Mesenchymal stem cell (in vitro differentiated cells and primary cell): ENCODE measurements at regions not wholly inside any gene's neighbourhood (a gene's known extent, or its start where the extent isn't known, plus 50 kb on each side); places are given as distances from the start of the nearest gene placed in this dataset.

Experiments
- DNase-seq: peaks from one replicate; pipeline ENCODE4 v3.0.0-alpha.2; 2013
- H2AFZ ChIP-seq: one replicate; pipeline ENCODE4 v1.6.1; 2013; ENCODE audit warnings: low read depth, mild to moderate bottlenecking, control low read depth, inconsistent platforms, low read length, moderate library complexity
- H2AK5ac ChIP-seq: 2 replicates; pipeline ENCODE4 v1.6.1; 2013; ENCODE audit warnings: low read length, moderate library complexity, mild to moderate bottlenecking, inconsistent platforms; ENCODE audit not compliant: severe bottlenecking
- H2BK120ac ChIP-seq: one replicate; pipeline ENCODE4 v1.6.1; 2013; ENCODE audit warnings: low read depth, mild to moderate bottlenecking, inconsistent platforms, low read length, moderate library complexity
- H2BK12ac ChIP-seq, 2 experiments: one replicate each; pipeline ENCODE4 v1.6.1; 2013; ENCODE audit warnings: inconsistent platforms in 2 of 2, low read length in 2 of 2, mild to moderate bottlenecking in 2 of 2, moderate library complexity in 2 of 2, control low read depth in 1 of 2
- H2BK15ac ChIP-seq: one replicate; pipeline ENCODE4 v1.6.1; 2013; ENCODE audit warnings: mild to moderate bottlenecking, low read depth, inconsistent platforms; ENCODE audit not compliant: poor library complexity, severe bottlenecking
- H2BK5ac ChIP-seq: 2 replicates; pipeline ENCODE4 v1.6.1; 2013; ENCODE audit warnings: low read depth, mild to moderate bottlenecking, low read length, control low read depth, inconsistent platforms; ENCODE audit not compliant: poor library complexity, severe bottlenecking
- H3K14ac ChIP-seq, 2 experiments: one replicate each; pipeline ENCODE4 v1.6.1; 2013; ENCODE audit warnings: inconsistent platforms in 2 of 2, low read length in 2 of 2, control low read depth in 1 of 2, mild to moderate bottlenecking in 1 of 2, moderate library complexity in 1 of 2
- H3K18ac ChIP-seq, 2 experiments: one replicate each; pipeline ENCODE4 v1.6.1; 2013; ENCODE audit warnings: inconsistent platforms in 2 of 2, low read length in 2 of 2, control low read depth in 1 of 2, low read depth in 1 of 2, mild to moderate bottlenecking in 1 of 2
- H3K23ac ChIP-seq, 2 experiments: one replicate each; pipeline ENCODE4 v1.6.1; 2013; ENCODE audit warnings: inconsistent platforms in 2 of 2, low read length in 2 of 2, mild to moderate bottlenecking in 2 of 2, moderate library complexity in 2 of 2, control low read depth in 1 of 2
- H3K27ac ChIP-seq: 2 replicates; pipeline ENCODE4 v1.5.1; 2013; ENCODE audit warnings: mild to moderate bottlenecking, moderate library complexity, low read length, control low read depth, inconsistent platforms; ENCODE audit not compliant: poor library complexity, severe bottlenecking
- H3K27me3 ChIP-seq, 2 experiments: 2 replicates each; pipeline versions ENCODE4 v1.6.1 to v1.7.0; 2013; ENCODE audit warnings: low read length in 2 of 2, mild to moderate bottlenecking in 2 of 2, moderate library complexity in 2 of 2, control low read depth in 1 of 2, inconsistent platforms in 1 of 2; ENCODE audit not compliant: control insufficient read depth in 1 of 2, insufficient read depth in 1 of 2
- H3K36me3 ChIP-seq, 2 experiments: 2 replicates each; pipeline versions ENCODE4 v1.6.1 to v1.7.0; 2013; ENCODE audit warnings: low read length in 2 of 2, control low read depth in 1 of 2, inconsistent platforms in 1 of 2, low read depth in 1 of 2, mild to moderate bottlenecking in 1 of 2; ENCODE audit not compliant: insufficient read depth in 2 of 2, control insufficient read depth in 1 of 2
- H3K4ac ChIP-seq, 2 experiments: one replicate each; pipeline ENCODE4 v1.6.1; 2013; ENCODE audit warnings: inconsistent platforms in 2 of 2, low read length in 2 of 2, mild to moderate bottlenecking in 2 of 2, moderate library complexity in 2 of 2, control low read depth in 1 of 2, low read depth in 1 of 2
- H3K4me1 ChIP-seq: 2 replicates; pipeline ENCODE4 v1.6.1; 2013; ENCODE audit warnings: low read depth, low read length, control low read depth; ENCODE audit not compliant: control insufficient read depth, insufficient read depth
- H3K4me2 ChIP-seq: 2 replicates; pipeline ENCODE4 v1.6.1; 2013; ENCODE audit warnings: low read length, mild to moderate bottlenecking, inconsistent platforms; ENCODE audit not compliant: poor library complexity, severe bottlenecking
- H3K4me3 ChIP-seq, 2 experiments: 2 replicates each; pipeline versions ENCODE4 v1.5.1 to v1.7.0; 2013; ENCODE audit warnings: low read length in 2 of 2, mild to moderate bottlenecking in 2 of 2, control low read depth in 1 of 2, low read depth in 1 of 2; ENCODE audit not compliant: insufficient read depth in 1 of 2
- H3K79me1 ChIP-seq: replicated peaks from 2 replicates; pipeline ENCODE4 v1.6.1; 2013; ENCODE audit warnings: mild to moderate bottlenecking, control low read depth, low read length, inconsistent platforms; ENCODE audit not compliant: poor library complexity, severe bottlenecking
- H3K9ac ChIP-seq: 2 replicates; pipeline ENCODE4 v1.7.0; 2013; ENCODE audit warnings: mild to moderate bottlenecking, low read length, moderate library complexity
- H3K9me3 ChIP-seq: 2 replicates; pipeline ENCODE4 v1.7.0; 2013; ENCODE audit warnings: mild to moderate bottlenecking, low read length; ENCODE audit not compliant: control insufficient read depth
- H4K8ac ChIP-seq: one replicate; pipeline ENCODE4 v1.6.1; 2013; ENCODE audit warnings: inconsistent platforms, mild to moderate bottlenecking, low read length, moderate library complexity
- H4K91ac ChIP-seq: one replicate; pipeline ENCODE4 v1.6.1; 2013; ENCODE audit warnings: mild to moderate bottlenecking, low read length, inconsistent platforms
- WGBS: methylation state at CpG from one replicate; pipeline ENCODE4 v1.1.7; 2013; ENCODE audit warnings: mixed read lengths; 5-methylcytosine and 5-hydroxymethylcytosine counted together

DNA sequence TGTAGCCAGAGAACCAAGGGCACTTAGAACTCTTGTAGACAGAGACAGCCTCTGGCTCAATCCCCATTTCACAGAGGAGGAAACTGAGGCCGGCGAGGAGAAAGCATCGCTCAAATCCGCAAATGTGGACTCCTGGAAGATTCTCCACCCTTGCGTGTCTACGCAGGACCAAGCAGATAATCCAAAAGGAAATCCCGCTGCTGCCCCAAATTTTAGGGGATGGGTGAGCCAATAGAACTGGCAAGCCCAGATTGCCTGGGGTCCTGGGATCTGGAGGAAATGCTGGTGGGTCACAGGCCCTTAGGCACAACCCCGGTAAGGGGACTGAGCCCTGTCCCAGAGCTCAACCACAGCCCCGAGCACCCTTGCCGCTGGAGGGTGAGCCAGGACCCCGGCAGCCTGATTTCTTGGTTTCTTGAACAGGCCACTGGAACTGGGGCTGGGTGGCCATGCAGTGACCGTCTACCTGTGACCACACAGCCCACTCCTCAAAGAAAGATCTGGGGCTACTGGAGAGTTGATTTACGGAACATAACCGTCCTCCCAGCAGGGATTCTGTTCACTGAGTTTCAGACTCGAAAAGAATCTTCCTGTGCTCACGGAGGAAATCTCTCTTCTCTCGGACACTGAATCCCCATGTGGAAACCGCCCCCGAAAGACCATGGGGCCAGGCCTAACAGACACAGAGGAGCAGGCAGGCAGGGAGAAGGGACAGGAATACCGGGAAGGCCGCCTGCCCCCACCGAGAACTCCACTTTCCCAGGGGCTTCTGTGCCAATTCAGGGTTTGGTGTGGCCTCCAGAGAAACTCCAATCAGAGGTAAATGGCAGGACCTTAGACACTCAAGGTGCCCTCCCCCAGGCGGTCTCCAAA lies 238.4 kb downstream of the NPHP4 start:
- Histone ChIP-seq H3K79me1 (no peaks in the 10 kb centered on the region), H3K4me1 (no peaks in the 10 kb centered on the region), H4K91ac (no peak overlapping the region), H2BK120ac (no peak overlapping the region), H2BK12ac (no peak overlapping the region), H3K27ac (no peak overlapping the region), H3K4me3 (no peak overlapping the region), H4K8ac (no peak overlapping the region), H3K4me2 (no peak overlapping the region), H2BK5ac (no peak overlapping the region), H3K18ac (no peak overlapping the region), H3K23ac (no peak overlapping the region), H3K14ac (no peak overlapping the region), H3K36me3 (no peaks in the 10 kb centered on the region), H3K9me3 (no peaks in the 10 kb centered on the region), H3K4ac (no peak overlapping the region), H3K9ac (no peak overlapping the region), H2AK5ac (no peak overlapping the region), H3K27me3 (peaks cover 0 to 34% of the 10 kb centered on the region in 2 experiments), H2AFZ (no peak overlapping the region), H2BK15ac (no peak overlapping the region)
- DNase-seq, result no peak
- WGBS, result 83% methylated on average over 23 of the region's 23 CpGs

DNA sequence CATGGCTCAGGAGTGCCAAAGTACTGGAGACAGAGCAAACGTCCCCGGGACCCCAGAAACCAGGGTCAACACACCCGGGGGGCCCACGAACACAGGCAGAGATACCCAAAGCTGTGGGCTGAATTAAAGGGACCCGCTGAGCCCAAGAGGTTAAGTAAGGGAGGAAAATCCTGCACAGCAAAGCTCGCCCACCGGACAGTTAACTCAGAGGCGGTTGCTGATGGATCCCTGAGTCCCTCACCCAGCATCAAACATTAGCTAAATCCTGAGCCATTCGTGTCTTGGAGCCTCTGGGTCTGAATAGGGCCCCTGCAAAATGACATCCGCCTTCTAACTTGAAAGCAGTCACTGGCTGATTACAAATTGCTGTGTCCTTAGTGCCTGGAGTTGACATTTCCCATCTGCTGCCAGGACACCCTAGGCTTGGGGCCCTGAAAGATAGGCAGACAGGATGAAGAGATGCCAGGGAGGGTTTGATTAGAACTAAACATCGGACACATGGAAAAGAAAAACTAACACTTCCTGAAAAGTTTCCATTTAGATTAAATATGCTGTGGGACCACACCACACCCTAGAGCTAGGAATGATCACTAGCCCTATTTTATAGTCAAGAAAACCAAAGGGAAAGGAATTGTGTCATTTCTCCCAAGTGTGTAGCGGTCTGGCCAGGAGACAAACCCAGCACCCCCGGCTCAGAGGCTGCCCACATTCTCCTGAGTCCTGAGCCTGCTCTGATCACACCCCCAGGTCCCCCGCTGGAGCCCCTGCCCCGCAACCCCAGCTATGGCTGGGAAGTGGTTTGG lies 239.3 kb downstream of the NPHP4 start:
- no peak for DNase-seq
- no peak overlapping the region for H2BK5ac ChIP-seq
- no peaks in the 10 kb centered on the region for H3K4me1 ChIP-seq
- no peaks in the 10 kb centered on the region for H3K9me3 ChIP-seq
- WGBS, result 62% methylated on average over 14 of the region's 15 CpGs
- H3K4me3 ChIP-seq, result no peak overlapping the region
- no peak overlapping the region for H2BK12ac ChIP-seq
- no peak overlapping the region for H4K91ac ChIP-seq
- H3K79me1 ChIP-seq, result no peaks in the 10 kb centered on the region
- no peak overlapping the region for H2BK120ac ChIP-seq
- H2AFZ ChIP-seq, result no peak overlapping the region
- H3K18ac ChIP-seq, result no peak overlapping the region
- no peak overlapping the region for H3K23ac ChIP-seq
- H2BK15ac ChIP-seq, result no peak overlapping the region
- no peak overlapping the region for H2AK5ac ChIP-seq
- H3K9ac ChIP-seq, result no peak overlapping the region
- H3K36me3 ChIP-seq, result no peaks in the 10 kb centered on the region
- no peak overlapping the region for H3K4ac ChIP-seq
- H3K14ac ChIP-seq, result no peak overlapping the region
- no peak overlapping the region for H3K4me2 ChIP-seq
- peaks cover 0 to 34% of the 10 kb centered on the region in 2 experiments for H3K27me3 ChIP-seq
- no peak overlapping the region for H3K27ac ChIP-seq
- no peak overlapping the region for H4K8ac ChIP-seq

DNA sequence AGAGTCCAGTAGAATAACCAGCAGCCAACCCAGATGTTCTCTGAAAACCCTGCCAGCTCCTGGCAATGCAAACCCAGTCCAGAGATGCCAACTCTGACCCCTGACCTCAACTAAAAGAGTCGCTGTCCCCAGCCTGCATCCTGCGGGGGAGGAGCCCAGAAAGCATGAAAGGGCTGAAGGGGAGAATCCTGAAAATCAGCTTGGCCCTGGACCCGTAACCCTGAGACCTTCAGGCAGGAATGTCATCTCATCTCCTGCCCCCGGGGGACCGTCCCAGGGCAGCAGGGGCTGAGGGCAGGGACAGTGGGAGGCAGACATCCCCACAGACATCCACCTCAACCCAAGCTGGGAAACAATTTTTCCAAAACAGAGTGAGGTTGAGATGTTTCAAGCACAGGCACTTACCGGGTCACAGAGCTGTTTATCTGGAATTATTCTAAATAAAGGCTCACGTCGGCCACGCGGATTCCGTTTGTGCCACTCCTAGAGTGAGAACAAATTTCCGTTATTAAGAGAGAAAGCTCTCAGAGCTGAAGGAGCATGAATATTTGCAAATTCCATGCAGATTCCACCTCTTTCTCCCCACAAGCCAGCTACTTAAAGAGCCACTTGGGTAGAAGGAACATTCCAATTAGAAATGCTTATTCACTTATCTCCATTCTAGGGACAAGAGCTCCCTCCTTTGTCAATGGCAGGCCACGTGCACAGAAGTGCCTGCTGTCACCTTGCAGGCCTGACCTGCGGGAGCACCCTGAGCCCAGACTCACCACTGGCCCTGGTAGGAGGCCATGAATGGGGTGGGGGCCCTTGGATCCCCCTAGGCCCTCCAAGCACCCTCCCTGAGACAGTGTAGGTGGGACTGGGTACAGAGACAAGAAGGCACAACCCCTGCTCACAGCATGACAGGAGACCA lies 240.1 kb downstream of the NPHP4 start:
- Histone ChIP-seq H3K23ac (no peak overlapping the region), H4K91ac (no peak overlapping the region), H3K79me1 (no peaks in the 10 kb centered on the region), H3K4me2 (no peak overlapping the region), H2AK5ac (no peak overlapping the region), H3K4ac (no peak overlapping the region), H2BK15ac (no peak overlapping the region), H3K36me3 (no peaks in the 10 kb centered on the region), H2AFZ (no peak overlapping the region), H3K9me3 (no peaks in the 10 kb centered on the region), H3K14ac (no peak overlapping the region), H2BK120ac (no peak overlapping the region), H2BK5ac (no peak overlapping the region), H2BK12ac (no peak overlapping the region), H3K27me3 (peaks cover 0 to 34% of the 10 kb centered on the region in 2 experiments), H3K4me3 (no peak overlapping the region), H3K18ac (no peak overlapping the region), H3K9ac (no peak overlapping the region), H4K8ac (no peak overlapping the region), H3K27ac (no peak overlapping the region), H3K4me1 (no peaks in the 10 kb centered on the region)
- DNase-seq, result no peak
- WGBS, result 62% methylated on average over 14 of the region's 14 CpGs
